ENCODE measurements at regions not wholly inside any gene's neighbourhood (a gene's known extent, or its start where the extent isn't known, plus 50 kb on each side); places are given as distances from the start of the nearest gene placed in this dataset.

GRCh38 chr7:85454904-85455303 is 268.0 kb upstream of the SEMA3D start:
- TF ChIP-seq, protein P1, sequence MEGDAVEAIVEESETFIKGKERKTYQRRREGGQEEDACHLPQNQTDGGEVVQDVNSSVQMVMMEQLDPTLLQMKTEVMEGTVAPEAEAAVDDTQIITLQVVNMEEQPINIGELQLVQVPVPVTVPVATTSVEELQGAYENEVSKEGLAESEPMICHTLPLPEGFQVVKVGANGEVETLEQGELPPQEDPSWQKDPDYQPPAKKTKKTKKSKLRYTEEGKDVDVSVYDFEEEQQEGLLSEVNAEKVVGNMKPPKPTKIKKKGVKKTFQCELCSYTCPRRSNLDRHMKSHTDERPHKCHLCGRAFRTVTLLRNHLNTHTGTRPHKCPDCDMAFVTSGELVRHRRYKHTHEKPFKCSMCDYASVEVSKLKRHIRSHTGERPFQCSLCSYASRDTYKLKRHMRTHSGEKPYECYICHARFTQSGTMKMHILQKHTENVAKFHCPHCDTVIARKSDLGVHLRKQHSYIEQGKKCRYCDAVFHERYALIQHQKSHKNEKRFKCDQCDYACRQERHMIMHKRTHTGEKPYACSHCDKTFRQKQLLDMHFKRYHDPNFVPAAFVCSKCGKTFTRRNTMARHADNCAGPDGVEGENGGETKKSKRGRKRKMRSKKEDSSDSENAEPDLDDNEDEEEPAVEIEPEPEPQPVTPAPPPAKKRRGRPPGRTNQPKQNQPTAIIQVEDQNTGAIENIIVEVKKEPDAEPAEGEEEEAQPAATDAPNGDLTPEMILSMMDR (IDR thresholded peaks at IDR 0.05), result no peak
- TF ChIP-seq POLR2A (IDR thresholded peaks at IDR 0.05), result no peak

All from heart left ventricle (tissue), 13 donors.